GM06990 (cell line): ENCODE measurements at regions not wholly inside any gene's neighbourhood (a gene's known extent, or its start where the extent isn't known, plus 50 kb on each side); places are given as distances from the start of the nearest gene placed in this dataset.

Experiments used
- DNase-seq: peaks from one replicate; pipeline ENCODE4 v3.0.0-alpha.2; 2011; ENCODE audit not compliant: insufficient read length; ENCODE audit errors: extremely low read depth
- H3K27me3 ChIP-seq: replicated peaks from 2 replicates; pipeline ENCODE4 v1.6.0; 2011; ENCODE audit warnings: low read length; ENCODE audit not compliant: control insufficient read depth, insufficient read depth
- H3K36me3 ChIP-seq: 2 replicates; pipeline ENCODE4 v1.5.1; 2011; ENCODE audit warnings: low read length; ENCODE audit not compliant: control insufficient read depth, insufficient read depth
- H3K4me3 ChIP-seq: replicated peaks from 2 replicates; pipeline ENCODE4 v1.5.1; 2011; ENCODE audit warnings: low read depth, mild to moderate bottlenecking, control low read depth, low read length
- CTCF ChIP-seq: IDR thresholded peaks from 2 replicates; pipeline ENCODE4 v1.5.1; 2011; ENCODE audit warnings: low read length, control low read depth, mild to moderate bottlenecking, inconsistent platforms; ENCODE audit not compliant: insufficient read depth, poor library complexity, severe bottlenecking

GRCh38 chr7:145313551-145313950, 477.7 kb upstream of the TPK1 start:
- H3K4me3 ChIP-seq = no peak overlapping the region

GRCh38 chr7:145293754-145294153, 457.9 kb upstream of the TPK1 start:
- H3K4me3 ChIP-seq = no peak overlapping the region
- DNase-seq = no peak
- H3K36me3 ChIP-seq = no peaks in the 10 kb centered on the region
- no peak for TF ChIP-seq CTCF
- no peaks in the 10 kb centered on the region for H3K27me3 ChIP-seq

More at GRCh38 chr7:145313551-145313950, 477.7 kb upstream of the TPK1 start:
- no peak for DNase-seq
- no peaks in the 10 kb centered on the region for H3K36me3 ChIP-seq
- no peak for TF ChIP-seq CTCF
- H3K27me3 ChIP-seq = no peaks in the 10 kb centered on the region

GRCh38 chr7:145293228-145293701, 457.4 kb upstream of the TPK1 start:
- DNase-seq = no peak
- no peaks in the 10 kb centered on the region for H3K36me3 ChIP-seq
- H3K27me3 ChIP-seq = no peaks in the 10 kb centered on the region

GRCh38 chr7:145289384-145289783, 453.5 kb upstream of the TPK1 start:
- TF ChIP-seq CTCF = no peak
- Histone ChIP-seq H3K36me3 (no peaks in the 10 kb centered on the region), H3K27me3 (no peaks in the 10 kb centered on the region), H3K4me3 (no peak overlapping the region)
- DNase-seq = no peak

More at GRCh38 chr7:145293228-145293701, 457.4 kb upstream of the TPK1 start:
- no peak overlapping the region for H3K4me3 ChIP-seq
- TF ChIP-seq CTCF = no peak

GRCh38 chr7:145276118-145276517, 440.3 kb upstream of the TPK1 start:
- DNase-seq = no peak
- Histone ChIP-seq H3K27me3 (no peaks in the 10 kb centered on the region), H3K36me3 (no peaks in the 10 kb centered on the region), H3K4me3 (no peak overlapping the region)
- TF ChIP-seq CTCF = no peak
